PC-9 (cell line): ENCODE measurements at regions not wholly inside any gene's neighbourhood (a gene's known extent, or its start where the extent isn't known, plus 50 kb on each side); places are given as distances from the start of the nearest gene placed in this dataset.
"Not testable (repeated sequence)": the region's sequence is repeated elsewhere in the genome, so short reads cannot be mapped to it uniquely, and the experiment has no call there.

Source experiments
- CTCF ChIP-seq: fragments of 200-600 bp; sonication (generic); conservative IDR thresholded peaks from 2 replicates; pipeline ENCODE4 v1.6.1; 2017; ENCODE audit warnings: mixed run types, antibody characterized with exemption, mild to moderate bottlenecking, moderate library complexity
- EZH2 ChIP-seq: fragments of 200-600 bp; sonication (generic); IDR thresholded peaks from 2 replicates; pipeline ENCODE4 v1.8.0; 2017; ENCODE audit warnings: antibody characterized with exemption, low read depth

- not testable (repeated sequence) for TF ChIP-seq CTCF, EZH2
Measured at GRCh38 chr1:83471272-83471671, 527.7 kb downstream of the TTLL7 start.
